ENCODE measurements at regions not wholly inside any gene's neighbourhood (a gene's known extent, or its start where the extent isn't known, plus 50 kb on each side); places are given as distances from the start of the nearest gene placed in this dataset.
"Not testable (repeated sequence)": the region's sequence is repeated elsewhere in the genome, so short reads cannot be mapped to it uniquely, and the experiment has no call there.

DNA sequence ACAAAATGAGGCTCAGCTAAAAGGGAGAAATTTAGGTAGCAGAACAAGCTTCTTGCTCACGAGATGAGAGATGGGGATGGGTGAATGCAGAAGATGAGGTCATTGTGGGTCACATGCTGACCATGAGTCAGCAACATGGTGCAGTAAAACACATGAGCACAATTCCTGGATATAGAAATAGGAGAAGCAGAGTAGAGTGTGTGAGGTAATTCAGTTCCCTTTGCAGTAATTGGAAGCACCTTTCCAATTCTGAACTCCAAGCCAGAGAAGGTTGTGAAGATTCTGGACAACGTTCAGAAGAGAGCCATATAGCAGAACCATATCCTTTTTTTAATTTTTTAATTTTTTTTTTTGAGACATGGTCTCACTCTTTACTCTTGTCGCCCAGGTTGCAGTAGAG lies 62.0 kb upstream of the LMNTD1 start:
- DNase-seq (ENCODE audit: low read depth), result peak; percentile 90

GRCh38 chr12:25616286-25616685 lies 63.2 kb upstream of the LMNTD1 start:
- DNase-seq (ENCODE audit: low read depth), result no peak

- DNase-seq (ENCODE audit: low read depth), result no peak
These were observed 64.9 kb upstream of the LMNTD1 start for GRCh38 chr12:25617991-25618390.

DNA sequence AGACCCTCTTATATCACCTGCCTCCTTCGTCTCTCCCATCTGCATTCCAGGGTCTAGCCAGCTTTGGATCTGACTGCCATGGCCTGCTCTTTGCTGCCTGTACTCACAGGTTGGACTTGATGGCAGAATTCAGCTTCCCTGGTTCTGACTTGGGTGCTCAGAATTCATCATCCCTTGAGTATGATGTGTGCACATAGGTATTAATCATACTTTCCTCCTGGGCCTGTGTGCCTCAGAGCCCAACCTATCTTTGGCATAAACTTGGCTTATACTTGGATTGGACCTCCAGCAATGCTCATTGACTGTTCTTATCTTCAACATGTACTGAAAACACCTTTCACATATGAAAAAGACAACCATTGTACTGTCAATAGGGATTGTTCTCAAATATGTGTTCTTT lies 70.7 kb upstream of the LMNTD1 start:
- no peak for DNase-seq (ENCODE audit: low read depth)

GRCh38 chr12:25625146-25625545 lies 72.1 kb upstream of the LMNTD1 start:
- DNase-seq (ENCODE audit: low read depth), result peak; percentile 12

DNA sequence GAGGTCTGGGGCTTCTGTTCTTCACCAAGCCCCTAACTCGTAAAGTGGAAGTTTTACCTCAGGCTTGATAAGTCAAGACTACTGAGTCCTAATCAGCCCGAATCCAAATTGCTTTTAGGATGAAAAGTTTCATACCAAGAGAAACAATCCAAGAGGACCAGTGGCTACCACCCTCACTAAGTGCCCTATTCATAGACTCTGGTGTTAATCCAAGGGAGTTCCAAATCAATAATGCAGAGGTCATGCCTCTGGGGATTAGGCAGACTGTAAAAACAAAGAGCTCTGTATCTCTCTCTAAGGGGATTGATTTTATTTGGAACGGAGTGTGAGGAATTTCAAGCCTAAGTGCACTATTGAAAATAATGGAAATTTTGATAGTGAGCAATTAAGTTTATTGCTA lies 76.3 kb upstream of the LMNTD1 start:
- DNase-seq (ENCODE audit: low read depth), result no peak

DNA sequence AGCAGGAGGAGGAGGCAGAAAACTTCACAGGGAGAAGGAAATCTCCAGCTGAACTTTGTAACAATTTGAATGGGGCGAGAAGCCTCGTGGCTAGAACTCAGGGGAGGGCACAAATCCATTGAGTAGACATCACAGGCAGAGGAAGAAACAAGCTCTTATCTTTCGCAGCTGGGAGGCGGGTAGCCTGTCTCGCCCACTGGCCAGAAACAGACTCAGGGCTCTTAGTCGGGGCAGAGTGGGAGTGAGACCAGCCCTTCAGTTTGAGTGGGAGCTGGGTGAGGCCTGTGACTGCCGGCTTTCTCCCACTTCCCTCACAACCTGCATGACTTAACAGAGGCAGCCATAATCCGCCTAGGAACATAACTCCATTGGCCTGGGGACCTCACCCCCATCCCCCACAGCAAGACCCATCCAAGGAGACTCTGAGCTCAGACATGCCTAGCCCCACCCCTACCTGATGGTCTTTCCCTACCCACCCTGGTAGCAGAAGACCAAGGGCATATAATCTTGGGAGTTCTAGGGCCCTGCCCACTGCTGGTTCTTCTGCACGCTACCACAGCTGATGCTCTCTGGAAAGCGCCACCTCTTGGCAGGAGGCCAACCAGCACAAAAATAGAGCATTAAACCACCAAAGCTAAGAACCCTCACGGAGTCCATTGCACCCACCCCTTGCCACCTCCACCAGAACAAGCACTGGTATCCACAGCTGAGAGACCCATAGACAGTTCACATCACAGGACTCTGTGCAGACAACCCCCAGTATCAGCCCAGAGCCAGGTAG lies 77.8 kb upstream of the LMNTD1 start:
- DNase-seq (ENCODE audit: low read depth), result not testable (repeated sequence)

GRCh38 chr12:25633149-25633548 lies 80.1 kb upstream of the LMNTD1 start:
- not testable (repeated sequence) for DNase-seq (ENCODE audit: low read depth)

GRCh38 chr12:25637752-25638151 lies 84.7 kb upstream of the LMNTD1 start:
- DNase-seq (ENCODE audit: low read depth), result no peak

DNA sequence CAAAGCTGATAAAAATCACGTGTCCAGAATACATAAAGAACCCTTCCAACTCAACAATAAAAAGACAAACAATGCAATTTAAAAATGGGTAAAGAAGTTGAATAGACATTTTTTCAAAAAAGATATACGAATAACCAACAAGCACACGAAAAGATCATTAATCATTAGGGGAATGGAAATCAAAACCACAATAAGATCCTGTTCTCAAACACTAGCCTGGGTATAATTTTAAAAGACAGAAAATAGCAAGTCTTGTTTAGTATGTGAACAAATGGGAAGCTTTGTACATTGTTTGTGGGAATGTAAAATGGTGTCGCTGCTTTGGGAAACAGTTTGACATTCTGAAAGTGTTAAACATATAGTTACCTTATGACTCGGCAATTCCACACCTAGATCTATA lies 86.3 kb upstream of the LMNTD1 start:
- no peak for DNase-seq (ENCODE audit: low read depth)

DNA sequence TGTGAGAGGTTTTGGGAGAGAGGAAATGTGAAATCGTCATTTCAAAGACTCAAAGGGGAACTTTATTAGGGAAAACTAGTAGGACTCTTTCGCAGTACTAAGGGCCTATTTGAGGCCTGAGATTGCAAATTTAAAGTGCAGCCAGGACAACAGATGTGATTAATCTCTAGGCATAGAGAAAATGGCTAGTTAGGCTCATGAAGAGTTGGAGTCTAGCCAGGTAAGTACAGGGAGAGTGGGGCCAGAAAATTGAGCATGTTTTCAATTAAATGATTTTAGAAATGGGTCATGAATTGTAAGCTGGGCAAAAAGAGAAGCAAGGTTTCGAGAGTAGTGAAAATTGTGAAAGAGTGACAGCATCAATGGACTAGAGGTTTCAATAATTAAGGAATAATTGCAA lies 91.9 kb upstream of the LMNTD1 start:
- peak; percentile 66 for DNase-seq (ENCODE audit: low read depth)

- DNase-seq (ENCODE audit: low read depth), result no peak
These were observed 92.3 kb upstream of the LMNTD1 start for GRCh38 chr12:25645427-25645826.

DNA sequence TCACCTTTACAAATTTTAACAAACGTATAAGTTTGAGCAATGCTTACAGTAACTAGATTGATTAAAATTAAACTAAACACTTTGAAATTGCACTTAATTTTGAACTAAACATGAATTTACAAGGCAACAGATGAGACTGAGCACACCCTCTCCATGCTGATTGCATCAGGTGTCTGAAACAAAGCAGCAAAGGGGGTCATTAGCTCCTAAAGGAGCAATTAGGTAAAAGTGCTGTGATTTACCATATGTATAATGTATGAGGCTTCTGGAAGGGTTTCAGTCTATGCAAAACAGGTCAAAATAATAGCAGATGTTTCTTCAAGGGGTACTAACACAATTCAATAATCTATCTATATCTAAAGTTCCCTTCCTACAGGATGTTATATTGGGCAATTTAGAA lies 98.8 kb upstream of the LMNTD1 start:
- DNase-seq (ENCODE audit: low read depth), result no peak

GRCh38 chr12:25652371-25652770 lies 99.3 kb upstream of the LMNTD1 start:
- DNase-seq (ENCODE audit: low read depth), result no peak

GRCh38 chr12:25653487-25654175 lies 100.5 kb upstream of the LMNTD1 start:
- DNase-seq (ENCODE audit: low read depth), result no peak

DNA sequence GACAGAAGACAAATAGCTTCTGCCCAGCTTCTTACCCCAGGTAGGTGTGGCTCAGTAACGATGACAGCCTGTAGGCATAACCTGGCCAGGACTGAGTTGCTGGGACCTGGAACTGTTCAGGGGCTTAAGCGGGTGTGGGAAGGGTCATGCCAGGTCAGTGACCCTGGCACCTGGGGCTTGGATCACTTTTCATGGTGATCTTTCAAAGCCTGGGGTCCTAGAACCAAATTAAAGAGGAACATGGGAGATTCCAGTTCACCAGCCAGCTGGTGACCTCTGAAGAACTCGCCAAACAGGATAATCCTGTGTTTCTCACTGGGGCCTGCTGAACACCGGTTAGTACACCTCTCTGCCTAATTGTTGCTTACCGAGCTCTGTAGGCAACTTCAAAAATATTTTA lies 102.6 kb upstream of the LMNTD1 start:
- DNase-seq (ENCODE audit: low read depth), result no peak

DNA sequence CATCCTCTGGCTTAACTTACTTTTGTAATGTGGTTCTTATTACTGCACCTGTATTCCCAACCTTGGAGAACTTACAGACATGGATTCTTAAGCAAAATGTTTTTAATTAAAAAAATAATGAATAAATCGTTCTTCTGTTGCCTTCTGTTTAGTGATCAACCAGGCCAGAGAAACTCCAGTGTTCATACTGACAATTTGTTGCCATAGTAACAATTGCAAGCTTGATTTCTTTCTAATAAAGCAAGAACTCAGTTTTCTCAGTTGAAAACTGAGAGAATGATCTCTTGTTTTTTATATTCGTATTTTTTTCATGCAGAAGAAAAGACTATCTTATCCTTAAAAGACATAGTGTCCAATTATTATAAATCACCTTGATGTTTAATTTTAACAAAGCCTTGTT lies 106.5 kb upstream of the LMNTD1 start:
- DNase-seq (ENCODE audit: low read depth), result no peak

DNA sequence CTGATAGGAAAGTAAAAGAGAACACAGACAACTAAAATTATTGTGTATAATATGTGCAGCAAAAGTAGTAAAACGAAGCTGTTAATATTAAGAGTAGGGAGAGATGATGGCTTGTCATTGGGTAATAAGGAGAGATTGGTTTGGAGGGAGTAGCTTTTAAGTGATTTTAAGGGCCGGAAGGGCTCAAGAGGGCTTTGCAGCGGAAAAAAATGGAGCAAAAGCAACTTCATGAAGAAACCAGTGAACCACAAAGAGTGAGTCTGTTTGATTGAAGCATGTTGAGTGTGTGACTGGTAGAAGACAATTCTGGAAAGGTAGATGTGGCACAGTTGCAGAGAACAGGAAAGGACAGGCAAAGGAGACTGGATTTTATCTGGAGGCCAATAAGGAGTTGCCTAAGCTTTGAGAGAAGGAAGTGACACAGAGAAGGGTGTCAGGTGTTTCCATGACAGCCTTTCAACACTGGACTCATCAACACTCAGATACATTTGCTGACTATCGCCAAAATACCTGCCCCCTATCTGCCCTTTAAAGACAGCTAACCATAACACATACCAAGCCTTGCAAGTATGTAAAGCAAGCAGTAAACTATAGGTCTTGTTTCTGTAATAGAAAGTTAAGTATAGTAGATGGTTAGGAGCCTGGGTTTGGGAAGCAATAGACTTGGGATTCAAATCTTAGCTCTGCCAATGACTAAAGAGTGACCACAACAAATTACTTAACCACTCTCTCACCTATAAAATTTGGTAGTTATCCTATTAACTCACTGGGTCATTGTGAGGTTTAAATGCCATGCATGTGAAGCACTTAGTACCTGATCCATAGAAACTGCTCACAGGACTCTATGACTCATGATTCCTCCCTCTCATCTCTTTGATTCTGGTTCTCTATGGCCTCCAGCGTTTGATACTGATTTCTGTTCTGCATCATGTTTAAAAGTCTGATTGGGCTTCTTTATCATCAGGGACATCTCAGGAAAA lies 117.3 kb upstream of the LMNTD1 start:
- no peak for DNase-seq (ENCODE audit: low read depth)

GRCh38 chr12:25675808-25676207 lies 122.7 kb upstream of the LMNTD1 start:
- no peak for DNase-seq (ENCODE audit: low read depth)

DNA sequence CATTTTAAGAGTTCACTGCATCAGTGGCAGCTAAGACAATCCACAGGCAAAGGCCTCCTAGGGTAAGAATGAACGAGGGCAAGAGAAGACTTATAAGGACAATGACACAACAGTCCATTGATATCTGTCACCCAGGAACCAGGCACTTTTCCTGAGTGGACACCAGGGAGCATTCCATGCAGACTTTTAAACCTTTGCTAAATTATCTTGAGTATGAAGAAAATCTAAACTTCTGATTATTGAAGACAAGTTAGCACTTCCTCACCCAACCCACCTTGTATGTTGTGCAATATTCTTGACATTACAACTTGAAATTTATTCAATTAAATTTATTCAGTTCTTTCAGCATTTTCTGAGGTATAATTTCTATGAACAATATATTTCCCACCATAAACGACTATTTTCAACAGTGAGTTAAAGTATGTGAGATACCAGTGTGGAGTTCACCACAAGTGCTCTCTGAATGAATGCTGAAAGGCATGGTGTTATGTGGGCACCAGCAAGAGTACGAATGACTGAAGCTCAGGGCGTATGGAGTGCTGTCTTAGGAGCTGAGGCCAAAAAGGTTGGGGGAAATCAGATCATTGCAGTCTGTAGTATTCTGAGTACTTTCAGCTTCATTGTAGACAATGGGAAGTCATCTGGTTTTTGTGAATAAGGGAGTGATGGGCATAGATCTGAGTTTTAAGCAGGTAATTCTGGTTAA lies 124.3 kb upstream of the LMNTD1 start:
- no peak for DNase-seq (ENCODE audit: low read depth)

GRCh38 chr12:25681580-25681979 lies 128.5 kb upstream of the LMNTD1 start:
- DNase-seq (ENCODE audit: low read depth), result no peak

GRCh38 chr12:25682421-25682820 lies 129.3 kb upstream of the LMNTD1 start:
- no peak for DNase-seq (ENCODE audit: low read depth)

Measured in fibroblast of the conjunctiva (primary cell).